Naive thymus-derived CD4-positive, alpha-beta T cell (primary cell): ENCODE measurements at regions not wholly inside any gene's neighbourhood (a gene's known extent, or its start where the extent isn't known, plus 50 kb on each side); places are given as distances from the start of the nearest gene placed in this dataset.

Source experiments
- ATAC-seq: fragments of 150-1000 bp; cut with Tn5 transposase; 2 replicates; pipeline ENCODE4 v1.10.0; 2021; ENCODE audit warnings: mild to moderate bottlenecking, moderate library complexity
- CTCF ChIA-PET: fragments of 350-600 bp; sonication (Branson Sonifier 250); formaldehyde crosslinking; loops from one replicate; lab custom pipeline; 2021; ENCODE audit warnings: antibody characterized with exemption; lab: Charles Lee
- POLR2A ChIA-PET: fragments of 350-600 bp; sonication (Branson Sonifier 250); formaldehyde crosslinking; loops from one replicate; lab custom pipeline; 2021; ENCODE audit warnings: antibody characterized with exemption, inconsistent platforms; lab: Charles Lee
- DNase-seq, 9 donors: peaks; one replicate each; pipeline versions ENCODE4 v3.0.0 to v3.0.0-alpha.2; 2020 to 2022; ENCODE audit warnings: mixed read lengths in 1 of 9
- H3K27ac ChIP-seq: one replicate; pipeline ENCODE4 v1.7.0; 2013; ENCODE audit warnings: mild to moderate bottlenecking, low read depth, low read length, moderate library complexity
- H3K27me3 ChIP-seq, 2 donors: one replicate each; pipeline ENCODE4 v1.7.0; 2013; ENCODE audit warnings: low read length in 2 of 2, mild to moderate bottlenecking in 2 of 2, moderate library complexity in 2 of 2; ENCODE audit not compliant: control insufficient read depth in 2 of 2, insufficient read depth in 2 of 2
- H3K36me3 ChIP-seq, 3 experiments: 1 replicate in 2 of 3; 2 replicates in 1 of 3; pipeline ENCODE4 v1.7.0; 2013; ENCODE audit warnings: low read length in 3 of 3, mild to moderate bottlenecking in 3 of 3, moderate library complexity in 1 of 3; ENCODE audit not compliant: insufficient read depth in 3 of 3, control insufficient read depth in 2 of 3
- H3K4me1 ChIP-seq, 2 donors: one replicate each; pipeline ENCODE4 v1.7.0; 2013; ENCODE audit warnings: low read length in 2 of 2, mild to moderate bottlenecking in 2 of 2, moderate library complexity in 1 of 2; ENCODE audit not compliant: control insufficient read depth in 2 of 2, insufficient read depth in 2 of 2
- H3K4me3 ChIP-seq: 2 replicates; pipeline ENCODE4 v1.7.0; 2013; ENCODE audit warnings: mild to moderate bottlenecking, low read length
- H3K9me3 ChIP-seq, 3 experiments: 1 replicate in 2 of 3; 2 replicates in 1 of 3; pipeline ENCODE4 v1.7.0; 2013; ENCODE audit warnings: low read length in 3 of 3; ENCODE audit not compliant: control insufficient read depth in 2 of 3
- H3K27ac Mint-ChIP-seq, 9 donors: one replicate each; pipeline ENCODE4 v1.8.0; 2020 to 2022; ENCODE audit warnings: mixed read lengths in 9 of 9, mild to moderate bottlenecking in 8 of 9, moderate library complexity in 5 of 9, inconsistent platforms in 2 of 9
- H3K27me3 Mint-ChIP-seq, 5 donors: one replicate each; pipeline ENCODE4 v1.8.0; 2021 to 2022; ENCODE audit warnings: mixed read lengths in 5 of 5, mild to moderate bottlenecking in 1 of 5
- H3K36me3 Mint-ChIP-seq, 5 donors: one replicate each; pipeline ENCODE4 v1.8.0; 2020 to 2022; ENCODE audit warnings: mixed read lengths in 5 of 5, mild to moderate bottlenecking in 3 of 5, inconsistent platforms in 1 of 5
- H3K4me1 Mint-ChIP-seq, 7 donors: one replicate each; pipeline ENCODE4 v1.8.0; 2020 to 2022; ENCODE audit warnings: mixed read lengths in 7 of 7, mild to moderate bottlenecking in 3 of 7, inconsistent platforms in 1 of 7
- H3K4me3 Mint-ChIP-seq, 10 donors: one replicate each; pipeline ENCODE4 v1.8.0; 2020 to 2022; ENCODE audit warnings: mild to moderate bottlenecking in 10 of 10, mixed read lengths in 10 of 10, moderate library complexity in 6 of 10, inconsistent platforms in 2 of 10
- H3K9me3 Mint-ChIP-seq, 11 donors: one replicate each; pipeline ENCODE4 v1.8.0; 2020 to 2022; ENCODE audit warnings: mixed read lengths in 11 of 11, mild to moderate bottlenecking in 4 of 11, inconsistent platforms in 1 of 11, moderate library complexity in 1 of 11
- intact Hi-C, 2 donors: fragments of 100-400 bp; cut with micrococcal nuclease; formaldehyde crosslinking; loops; one replicate each; pipeline ENCODE4 v1.15.1; 2023

DNA sequence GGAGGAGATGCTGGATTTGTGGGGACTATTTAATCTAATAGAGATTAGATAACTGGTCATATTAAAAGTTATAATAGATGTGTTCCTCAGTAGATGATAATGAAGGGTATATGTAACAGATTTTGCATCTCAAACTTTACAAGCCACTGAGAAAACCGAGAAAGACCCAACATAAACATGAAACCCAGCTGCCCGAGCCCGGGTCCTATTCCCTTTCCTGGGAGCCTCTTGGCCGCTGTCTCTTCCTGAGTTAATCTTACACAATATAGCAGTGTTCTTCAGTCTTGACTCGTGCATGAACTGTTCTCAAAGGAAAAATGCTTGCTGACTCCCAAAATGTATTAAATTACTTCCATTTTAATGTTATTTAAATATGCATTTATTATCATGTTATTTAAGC, 94.5 kb downstream of the COPS8 start:
- ChIA-PET CTCF (no interaction called here), POLR2A (no interaction called here)
- H3K4me3 ChIP-seq = no peak overlapping the region
- H3K4me1 Mint-ChIP-seq = no peaks in the 10 kb centered on the region
- no peaks in the 10 kb centered on the region for H3K36me3 ChIP-seq
- H3K4me1 ChIP-seq = no peaks in the 10 kb centered on the region
- no peaks in the 10 kb centered on the region for H3K36me3 Mint-ChIP-seq
- intact Hi-C loops = no loop called here
- no peak overlapping the region for H3K4me3 Mint-ChIP-seq
- H3K9me3 ChIP-seq = no peaks in the 10 kb centered on the region
- H3K27ac ChIP-seq = no peak overlapping the region
- H3K27ac Mint-ChIP-seq = no peak overlapping the region
- H3K9me3 Mint-ChIP-seq = peaks cover 0 to 3% (median 0%) of the 10 kb centered on the region in 11 donors
- ATAC-seq = no peak
- H3K27me3 ChIP-seq = peaks cover 0 to 3% of the 10 kb centered on the region in 2 donors
- peaks cover 18 to 31% (median 22%) of the 10 kb centered on the region in 5 donors for H3K27me3 Mint-ChIP-seq
- no peak for DNase-seq

GRCh38 chr2:237180987-237181386, 95.3 kb downstream of the COPS8 start:
- no peaks in the 10 kb centered on the region for H3K36me3 ChIP-seq
- Mint-ChIP-seq H3K9me3 (no peaks in the 10 kb centered on the region), H3K4me1 (no peaks in the 10 kb centered on the region), H3K27ac (no peak overlapping the region), H3K27me3 (peaks cover 14 to 36% (median 18%) of the 10 kb centered on the region in 5 donors), H3K36me3 (no peaks in the 10 kb centered on the region), H3K4me3 (no peak overlapping the region)
- ChIA-PET POLR2A (no interaction called here), CTCF (no interaction called here)
- ATAC-seq (no peak), DNase-seq (no peak)
- H3K27me3 ChIP-seq = no peaks in the 10 kb centered on the region
- H3K4me1 ChIP-seq = no peaks in the 10 kb centered on the region
- no peak overlapping the region for H3K4me3 ChIP-seq
- no peaks in the 10 kb centered on the region for H3K9me3 ChIP-seq
- intact Hi-C loops = no loop called here
- no peak overlapping the region for H3K27ac ChIP-seq

- no peak overlapping the region for H3K27ac Mint-ChIP-seq
- CTCF ChIA-PET = no interaction called here
- intact Hi-C loops = no loop called here
Measured at GRCh38 chr2:237181844-237182243, 96.2 kb downstream of the COPS8 start.

GRCh38 chr2:237182422-237183123, 96.9 kb downstream of the COPS8 start:
- POLR2A ChIA-PET = no interaction called here
- ATAC-seq (no peak), DNase-seq (no peak)
- Mint-ChIP-seq H3K27me3 (peaks cover 14 to 35% (median 18%) of the 10 kb centered on the region in 5 donors), H3K9me3 (no peaks in the 10 kb centered on the region), H3K4me1 (no peaks in the 10 kb centered on the region), H3K27ac (no peak overlapping the region), H3K4me3 (no peak overlapping the region), H3K36me3 (no peaks in the 10 kb centered on the region)
- CTCF ChIA-PET = no interaction called here
- Histone ChIP-seq H3K27ac (no peak overlapping the region), H3K4me3 (no peak overlapping the region), H3K4me1 (no peaks in the 10 kb centered on the region), H3K36me3 (no peaks in the 10 kb centered on the region), H3K27me3 (peaks cover 0 to 3% of the 10 kb centered on the region in 2 donors), H3K9me3 (no peaks in the 10 kb centered on the region)
- intact Hi-C loops = no loop called here

More at GRCh38 chr2:237181844-237182243, 96.2 kb downstream of the COPS8 start:
- H3K27me3 ChIP-seq = peaks cover 0 to 3% of the 10 kb centered on the region in 2 donors
- Mint-ChIP-seq H3K36me3 (no peaks in the 10 kb centered on the region), H3K27me3 (peaks cover 18 to 41% (median 18%) of the 10 kb centered on the region in 5 donors), H3K9me3 (no peaks in the 10 kb centered on the region), H3K4me1 (no peaks in the 10 kb centered on the region), H3K4me3 (no peak overlapping the region)
- H3K36me3 ChIP-seq = no peaks in the 10 kb centered on the region
- no peak overlapping the region for H3K4me3 ChIP-seq
- H3K9me3 ChIP-seq = no peaks in the 10 kb centered on the region
- H3K4me1 ChIP-seq = no peaks in the 10 kb centered on the region
- no peak for DNase-seq
- POLR2A ChIA-PET = no interaction called here
- no peak for ATAC-seq
- no peak overlapping the region for H3K27ac ChIP-seq

DNA sequence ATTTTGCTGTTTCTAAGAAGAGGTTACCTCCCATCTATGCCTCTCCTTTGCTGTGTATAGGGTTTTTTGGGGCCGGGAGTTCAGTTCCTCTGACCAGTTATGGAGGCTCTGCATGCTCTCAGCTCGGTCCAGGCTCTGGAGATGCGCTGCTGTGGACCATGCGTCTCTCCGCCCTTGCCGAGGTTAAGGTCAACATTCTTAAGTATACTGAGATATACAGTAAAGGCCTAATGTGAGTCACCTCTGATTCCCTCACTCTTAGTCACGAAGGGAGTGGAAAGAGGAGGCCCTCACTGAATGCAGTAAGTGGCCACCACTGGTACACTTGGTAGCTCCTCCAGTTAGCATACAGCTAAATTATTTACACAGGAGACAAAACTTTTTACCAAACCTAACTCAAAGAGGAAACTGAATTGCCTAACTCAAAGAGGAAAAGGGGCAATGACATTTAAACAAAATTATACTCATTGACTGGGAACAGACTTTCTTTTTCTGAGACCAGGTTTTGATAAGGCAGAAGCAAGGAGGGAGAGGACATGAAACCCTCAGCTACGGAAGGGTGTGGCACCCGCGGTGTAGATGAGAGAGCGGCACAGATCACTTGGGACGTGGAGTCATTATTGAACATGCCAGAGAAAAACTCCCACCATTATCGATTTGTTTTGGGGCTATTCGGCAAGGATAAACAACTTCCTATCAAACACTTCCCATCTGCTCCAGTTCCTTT, 98.7 kb downstream of the COPS8 start:
- no peaks in the 10 kb centered on the region for H3K4me1 ChIP-seq
- CTCF ChIA-PET = no interaction called here
- Mint-ChIP-seq H3K36me3 (no peaks in the 10 kb centered on the region), H3K4me1 (no peaks in the 10 kb centered on the region), H3K27ac (no peak overlapping the region), H3K9me3 (peaks cover 0 to 2% (median 0%) of the 10 kb centered on the region in 11 donors), H3K27me3 (peaks cover 14 to 35% (median 18%) of the 10 kb centered on the region in 5 donors), H3K4me3 (no peak overlapping the region)
- H3K27me3 ChIP-seq = peaks cover 0 to 3% of the 10 kb centered on the region in 2 donors
- POLR2A ChIA-PET = no interaction called here
- intact Hi-C loops = no loop called here
- no peak for ATAC-seq
- no peaks in the 10 kb centered on the region for H3K9me3 ChIP-seq
- no peak overlapping the region for H3K27ac ChIP-seq
- H3K36me3 ChIP-seq = no peaks in the 10 kb centered on the region
- DNase-seq = no peak
- no peak overlapping the region for H3K4me3 ChIP-seq

DNA sequence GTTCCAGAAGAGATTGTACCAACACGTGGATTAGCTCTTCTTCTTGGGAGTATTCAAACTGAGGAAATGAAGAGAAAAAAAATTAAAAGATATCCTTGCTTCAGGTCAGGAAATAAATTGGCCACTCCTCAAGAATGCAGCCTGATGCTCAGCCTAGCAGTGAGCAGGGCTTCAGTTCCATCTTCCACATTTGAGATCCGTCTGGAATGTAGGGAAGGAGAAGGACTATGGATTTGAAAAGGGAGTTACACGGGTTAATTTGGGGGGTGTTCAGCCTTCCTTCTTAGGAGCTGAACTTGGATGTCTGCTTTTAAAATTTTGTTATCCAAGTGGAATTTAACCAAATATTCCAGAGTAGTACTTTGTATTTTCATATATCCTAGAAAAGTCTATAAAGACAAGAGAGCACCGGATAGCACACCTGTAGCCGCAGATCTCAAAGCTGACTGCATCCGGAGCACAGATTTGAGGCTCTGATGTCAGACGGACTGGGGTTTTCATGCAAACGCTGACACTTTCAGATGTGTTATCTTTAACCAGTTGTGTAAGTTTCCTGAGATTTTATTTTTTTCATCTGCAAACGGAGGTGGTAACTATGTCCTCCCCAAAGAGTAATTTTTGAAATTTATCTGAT, 99.3 kb downstream of the COPS8 start:
- Mint-ChIP-seq H3K4me1 (no peaks in the 10 kb centered on the region), H3K9me3 (peaks cover 0 to 8% (median 0%) of the 10 kb centered on the region in 11 donors), H3K4me3 (no peak overlapping the region), H3K27me3 (peaks cover 14 to 35% (median 18%) of the 10 kb centered on the region in 5 donors), H3K36me3 (no peaks in the 10 kb centered on the region), H3K27ac (no peak overlapping the region)
- ChIA-PET POLR2A (no interaction called here), CTCF (no interaction called here)
- no peaks in the 10 kb centered on the region for H3K36me3 ChIP-seq
- intact Hi-C loops = no loop called here
- no peak overlapping the region for H3K27ac ChIP-seq
- ATAC-seq = no peak
- peaks cover 0 to 3% of the 10 kb centered on the region in 2 donors for H3K27me3 ChIP-seq
- no peaks in the 10 kb centered on the region for H3K4me1 ChIP-seq
- H3K4me3 ChIP-seq = no peak overlapping the region
- no peaks in the 10 kb centered on the region for H3K9me3 ChIP-seq
- DNase-seq = no peak
